AG09319 (cell line): ENCODE measurements at regions not wholly inside any gene's neighbourhood (a gene's known extent, or its start where the extent isn't known, plus 50 kb on each side); places are given as distances from the start of the nearest gene placed in this dataset.

Experiments
- DNase-seq: peaks from one replicate; pipeline ENCODE4 v3.0.0-alpha.2; 2010; ENCODE audit warnings: low read depth; ENCODE audit errors: extremely low read depth
- TF ChIP-seq, protein P1 (sequence below): IDR thresholded peaks from 2 replicates; pipeline ENCODE4 v1.5.1; 2011; ENCODE audit warnings: low read depth, mild to moderate bottlenecking, inconsistent platforms, low read length, moderate library complexity

- TF ChIP-seq, protein P1, sequence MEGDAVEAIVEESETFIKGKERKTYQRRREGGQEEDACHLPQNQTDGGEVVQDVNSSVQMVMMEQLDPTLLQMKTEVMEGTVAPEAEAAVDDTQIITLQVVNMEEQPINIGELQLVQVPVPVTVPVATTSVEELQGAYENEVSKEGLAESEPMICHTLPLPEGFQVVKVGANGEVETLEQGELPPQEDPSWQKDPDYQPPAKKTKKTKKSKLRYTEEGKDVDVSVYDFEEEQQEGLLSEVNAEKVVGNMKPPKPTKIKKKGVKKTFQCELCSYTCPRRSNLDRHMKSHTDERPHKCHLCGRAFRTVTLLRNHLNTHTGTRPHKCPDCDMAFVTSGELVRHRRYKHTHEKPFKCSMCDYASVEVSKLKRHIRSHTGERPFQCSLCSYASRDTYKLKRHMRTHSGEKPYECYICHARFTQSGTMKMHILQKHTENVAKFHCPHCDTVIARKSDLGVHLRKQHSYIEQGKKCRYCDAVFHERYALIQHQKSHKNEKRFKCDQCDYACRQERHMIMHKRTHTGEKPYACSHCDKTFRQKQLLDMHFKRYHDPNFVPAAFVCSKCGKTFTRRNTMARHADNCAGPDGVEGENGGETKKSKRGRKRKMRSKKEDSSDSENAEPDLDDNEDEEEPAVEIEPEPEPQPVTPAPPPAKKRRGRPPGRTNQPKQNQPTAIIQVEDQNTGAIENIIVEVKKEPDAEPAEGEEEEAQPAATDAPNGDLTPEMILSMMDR: no peak
- no peak for DNase-seq
Measured at GRCh38 chr3:18012436-18012835, 270.0 kb upstream of the TBC1D5 start.

GRCh38 chr3:18011387-18011786 lies 269.0 kb upstream of the TBC1D5 start:
- TF ChIP-seq, protein P1: no peak
- no peak for DNase-seq

- no peak for DNase-seq
- TF ChIP-seq, protein P1: no peak
Measured at GRCh38 chr3:18010001-18010400, 267.6 kb upstream of the TBC1D5 start.

DNA sequence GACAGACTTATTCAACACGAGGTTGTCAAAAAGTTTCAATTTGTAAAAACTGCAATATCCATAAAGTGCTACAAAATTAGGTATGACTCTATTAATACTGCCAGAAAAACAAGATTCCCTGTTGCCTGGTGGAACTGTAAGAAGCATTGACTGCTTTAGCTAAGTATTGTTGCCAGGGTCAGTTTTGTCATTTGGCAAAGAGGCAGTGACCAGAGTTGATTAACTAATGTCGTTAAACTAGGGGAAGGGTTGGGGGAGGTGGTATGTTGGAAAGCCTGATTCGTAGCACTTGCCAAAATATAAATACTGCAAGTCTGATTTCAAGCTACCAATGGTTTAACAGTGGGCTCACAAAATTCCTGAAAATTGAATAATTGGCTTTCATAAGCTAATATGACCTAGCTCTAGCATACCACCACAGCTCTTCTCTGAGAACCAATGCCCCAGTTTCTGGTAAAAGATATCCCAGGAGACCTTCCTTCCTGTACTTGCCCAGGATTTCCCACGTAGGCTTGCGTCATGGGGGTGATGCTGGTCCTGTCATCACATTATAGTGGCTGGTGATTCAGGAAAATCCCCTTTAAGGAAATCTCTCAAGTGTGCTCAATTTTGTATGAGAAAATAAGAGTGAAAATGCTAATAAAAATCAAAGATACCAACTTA lies 266.4 kb upstream of the TBC1D5 start:
- TF ChIP-seq, protein P1: no peak
- DNase-seq: no peak

GRCh38 chr3:18007980-18008379 lies 265.5 kb upstream of the TBC1D5 start:
- no peak for DNase-seq
- TF ChIP-seq, protein P1: no peak

DNA sequence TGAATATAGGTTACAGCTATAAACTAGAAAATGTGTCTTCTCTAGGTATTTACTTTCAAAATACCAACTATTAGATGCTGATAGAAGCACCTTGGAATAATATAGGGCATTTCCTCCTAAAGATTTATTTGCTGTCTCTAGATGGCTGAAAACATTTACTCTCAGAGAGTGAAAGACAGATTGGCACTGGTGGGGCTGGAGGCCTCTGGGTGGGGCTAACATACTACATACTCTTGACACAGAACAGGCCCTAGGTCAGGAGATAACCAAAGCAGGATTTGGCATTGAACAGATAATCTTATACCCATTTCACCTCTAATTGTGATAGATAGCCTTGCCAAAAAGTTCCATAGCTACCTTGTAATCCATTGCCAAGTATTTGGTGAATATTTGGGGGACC lies 253.3 kb upstream of the TBC1D5 start:
- no peak for DNase-seq
- TF ChIP-seq, protein P1: no peak

GRCh38 chr3:17994167-17994566 lies 251.7 kb upstream of the TBC1D5 start:
- DNase-seq: no peak
- TF ChIP-seq, protein P1: no peak
